GM23338 (cell line): ENCODE measurements at regions not wholly inside any gene's neighbourhood (a gene's known extent, or its start where the extent isn't known, plus 50 kb on each side); places are given as distances from the start of the nearest gene placed in this dataset.

Experiments used
- ATAC-seq: fragments of 200-7000 bp; cut with Tn5 transposase; 3 replicates; pipeline ENCODE4 v1.9.1; 2020
- DNase-seq: peaks from one replicate; pipeline ENCODE4 v3.0.0-alpha.2; 2015; ENCODE audit warnings: low spot score
- H2AFZ ChIP-seq: fragments of 200-600 bp; sonication (generic); 2 replicates; pipeline ENCODE4 v1.8.0; 2016; ENCODE audit warnings: antibody characterized with exemption, mild to moderate bottlenecking, moderate library complexity
- H3F3A ChIP-seq: fragments of 200-600 bp; sonication (generic); replicated peaks from 2 replicates; pipeline ENCODE4 v1.8.0; 2017; ENCODE audit warnings: antibody characterized with exemption, mixed run types, low read depth
- H3K27ac ChIP-seq: fragments of 200-600 bp; sonication (generic); 2 replicates; pipeline ENCODE4 v1.6.1; 2016; ENCODE audit warnings: low read depth
- H3K27me3 ChIP-seq: fragments of 200-600 bp; sonication (generic); 2 replicates; pipeline ENCODE4 v1.8.0; 2016; ENCODE audit warnings: mild to moderate bottlenecking, mixed run types, moderate library complexity; ENCODE audit not compliant: insufficient read depth
- H3K36me3 ChIP-seq: fragments of 200-600 bp; sonication (generic); 2 replicates; pipeline ENCODE4 v1.8.0; 2016; ENCODE audit warnings: mild to moderate bottlenecking; ENCODE audit not compliant: insufficient read depth
- H3K4me1 ChIP-seq: fragments of 200-600 bp; sonication (generic); 2 replicates; pipeline ENCODE4 v1.8.0; 2016; ENCODE audit warnings: mild to moderate bottlenecking, moderate library complexity; ENCODE audit not compliant: insufficient read depth
- H3K4me2 ChIP-seq: fragments of 200-600 bp; sonication (generic); 2 replicates; pipeline ENCODE4 v1.7.1; 2017; ENCODE audit warnings: mixed run types
- H3K4me3 ChIP-seq: fragments of 200-600 bp; sonication (generic); 2 replicates; pipeline ENCODE4 v1.6.1; 2016; ENCODE audit warnings: mixed run types
- H3K79me2 ChIP-seq: fragments of 200-600 bp; sonication (generic); replicated peaks from 2 replicates; pipeline ENCODE4 v1.8.0; 2017; ENCODE audit warnings: mild to moderate bottlenecking; ENCODE audit not compliant: insufficient read depth
- H3K9me2 ChIP-seq: fragments of 200-600 bp; sonication (generic); 2 replicates; pipeline ENCODE4 v1.8.0; 2017; ENCODE audit not compliant: insufficient read depth
- H4K20me1 ChIP-seq: fragments of 200-600 bp; sonication (generic); replicated peaks from 2 replicates; pipeline ENCODE4 v1.8.0; 2017; ENCODE audit warnings: mild to moderate bottlenecking; ENCODE audit not compliant: insufficient read depth
- H3K27ac Mint-ChIP-seq: 2 replicates; pipeline ENCODE4 v1.8.0; 2020; ENCODE audit warnings: inconsistent platforms, mild to moderate bottlenecking, moderate library complexity, mixed read lengths
- H3K27me3 Mint-ChIP-seq: 3 replicates; pipeline ENCODE4 v1.8.0; 2022; ENCODE audit warnings: low read depth, mild to moderate bottlenecking, moderate library complexity, mixed read lengths, inconsistent platforms; ENCODE audit not compliant: insufficient read depth, poor library complexity
- H3K36me3 Mint-ChIP-seq: 3 replicates; pipeline ENCODE4 v1.8.0; 2021; ENCODE audit warnings: low read depth, mild to moderate bottlenecking, inconsistent platforms, moderate library complexity, mixed read lengths
- H3K4me1 Mint-ChIP-seq: 3 replicates; pipeline ENCODE4 v1.8.0; 2020; ENCODE audit warnings: mild to moderate bottlenecking, inconsistent platforms, mixed read lengths
- H3K4me3 Mint-ChIP-seq: 3 replicates; pipeline ENCODE4 v1.8.0; 2021; ENCODE audit warnings: moderate library complexity, mild to moderate bottlenecking, inconsistent platforms, mixed read lengths
- H3K9me3 Mint-ChIP-seq: 3 replicates; pipeline ENCODE4 v1.8.0; 2020; ENCODE audit warnings: moderate library complexity, mild to moderate bottlenecking, inconsistent platforms, mixed read lengths
- CREB1 ChIP-seq: fragments of 250-450 bp; sonication (Bioruptor Pico); IDR thresholded peaks from 2 replicates; pipeline ENCODE4 v1.5.0; 2020; ENCODE audit warnings: low read depth, mild to moderate bottlenecking, moderate library complexity
- EZH2 ChIP-seq: fragments of 200-600 bp; sonication (generic); IDR thresholded peaks from one replicate; pipeline ENCODE4 v1.8.0; 2017; ENCODE audit warnings: antibody characterized with exemption, mild to moderate bottlenecking, low read depth; ENCODE audit not compliant: unreplicated experiment
- EZH2phosphoT487 ChIP-seq: fragments of 200-600 bp; sonication (generic); IDR thresholded peaks from one replicate; pipeline ENCODE4 v1.8.1; 2018; ENCODE audit warnings: antibody characterized with exemption; ENCODE audit not compliant: unreplicated experiment
- JUNB ChIP-seq: IDR thresholded peaks from one replicate; pipeline ENCODE4 v1.6.1; 2016; ENCODE audit warnings: antibody characterized with exemption; ENCODE audit not compliant: unreplicated experiment
- NANOG ChIP-seq: IDR thresholded peaks from 2 replicates; pipeline ENCODE4 v1.6.1; 2016; ENCODE audit warnings: antibody characterized with exemption, borderline replicate concordance
- POLR2AphosphoS5 ChIP-seq: IDR thresholded peaks from 2 replicates; pipeline ENCODE4 v1.6.1; 2016; ENCODE audit warnings: antibody characterized with exemption, low read depth
- STAT1 ChIP-seq: IDR thresholded peaks from one replicate; pipeline ENCODE4 v1.6.1; 2016; ENCODE audit warnings: antibody characterized with exemption; ENCODE audit not compliant: unreplicated experiment
- ZNF114 ChIP-seq: fragments of 250-450 bp; sonication (Bioruptor Pico); IDR thresholded peaks from 2 replicates; pipeline ENCODE4 v1.5.0; 2020; ENCODE audit warnings: mild to moderate bottlenecking, moderate library complexity
- ZNF331 ChIP-seq: fragments of 250-450 bp; sonication (Bioruptor Pico); IDR thresholded peaks from 2 replicates; pipeline ENCODE4 v1.5.0; 2020; ENCODE audit warnings: low read depth, mild to moderate bottlenecking, moderate library complexity
- TF ChIP-seq, protein P1 (sequence below), 2 experiments: fragments of 200-600 bp in 1 of 2; sonication (generic) in 1 of 2; conservative IDR thresholded peaks; 2 replicates each; pipeline versions ENCODE4 v1.5.1 to v1.6.1; 2016 to 2017; ENCODE audit warnings: antibody characterized with exemption in 2 of 2, low read depth in 2 of 2, mild to moderate bottlenecking in 2 of 2, moderate library complexity in 1 of 2
- TF ChIP-seq, protein P2 (sequence below): IDR thresholded peaks from 2 replicates; pipeline ENCODE4 v1.6.1; 2016; ENCODE audit warnings: antibody characterized with exemption
- TF ChIP-seq, protein P3 (sequence below): IDR thresholded peaks from one replicate; pipeline ENCODE4 v1.6.1; 2018; ENCODE audit warnings: antibody characterized with exemption; ENCODE audit not compliant: unreplicated experiment

DNA sequence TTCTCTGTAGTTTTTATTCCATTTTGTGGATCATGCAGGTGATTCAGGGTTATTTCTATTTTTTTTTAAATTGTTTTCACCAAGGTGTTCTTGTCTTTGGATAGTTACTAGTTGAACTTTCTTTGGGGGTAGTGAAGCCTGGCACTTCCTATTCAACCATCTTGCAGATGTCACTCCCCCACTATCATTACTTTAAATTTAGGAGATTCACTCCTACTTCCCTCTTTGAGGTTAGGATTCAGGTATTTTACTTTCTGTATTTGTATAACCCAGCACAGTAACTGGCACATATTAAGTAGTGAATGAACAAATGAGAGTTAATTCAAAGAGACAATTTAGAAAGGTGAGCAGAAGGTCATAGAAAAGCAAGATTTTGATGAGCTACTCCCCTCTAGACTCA is 255.6 kb downstream of the ATP23 start:
- no peaks in the 10 kb centered on the region for H3K79me2 ChIP-seq
- Mint-ChIP-seq H3K27ac (no peak overlapping the region), H3K27me3 (no peaks in the 10 kb centered on the region), H3K36me3 (no peaks in the 10 kb centered on the region), H3K4me3 (no peak overlapping the region), H3K4me1 (no peaks in the 10 kb centered on the region), H3K9me3 (no peaks in the 10 kb centered on the region)
- no peak overlapping the region for H3K27ac ChIP-seq
- ATAC-seq (no peak), DNase-seq (no peak)
- H2AFZ ChIP-seq = no peak overlapping the region
- 0 out of 2 replicates have a peak, but pooled peaks cover 3% of the 10 kb centered on the region for H3K9me2 ChIP-seq
- no peaks in the 10 kb centered on the region for H3K4me1 ChIP-seq
- no peak overlapping the region for H3K4me2 ChIP-seq
- no peaks in the 10 kb centered on the region for H3K27me3 ChIP-seq
- H3K36me3 ChIP-seq = no peaks in the 10 kb centered on the region
- no peaks in the 10 kb centered on the region for H3F3A ChIP-seq
- no peak for TF ChIP-seq EZH2
- no peak for TF ChIP-seq NANOG
- no peak for TF ChIP-seq ZNF331 (CRISPR knock-in tag)
- no peak for TF ChIP-seq ZNF114 (CRISPR knock-in tag)
- TF ChIP-seq, protein P1, sequence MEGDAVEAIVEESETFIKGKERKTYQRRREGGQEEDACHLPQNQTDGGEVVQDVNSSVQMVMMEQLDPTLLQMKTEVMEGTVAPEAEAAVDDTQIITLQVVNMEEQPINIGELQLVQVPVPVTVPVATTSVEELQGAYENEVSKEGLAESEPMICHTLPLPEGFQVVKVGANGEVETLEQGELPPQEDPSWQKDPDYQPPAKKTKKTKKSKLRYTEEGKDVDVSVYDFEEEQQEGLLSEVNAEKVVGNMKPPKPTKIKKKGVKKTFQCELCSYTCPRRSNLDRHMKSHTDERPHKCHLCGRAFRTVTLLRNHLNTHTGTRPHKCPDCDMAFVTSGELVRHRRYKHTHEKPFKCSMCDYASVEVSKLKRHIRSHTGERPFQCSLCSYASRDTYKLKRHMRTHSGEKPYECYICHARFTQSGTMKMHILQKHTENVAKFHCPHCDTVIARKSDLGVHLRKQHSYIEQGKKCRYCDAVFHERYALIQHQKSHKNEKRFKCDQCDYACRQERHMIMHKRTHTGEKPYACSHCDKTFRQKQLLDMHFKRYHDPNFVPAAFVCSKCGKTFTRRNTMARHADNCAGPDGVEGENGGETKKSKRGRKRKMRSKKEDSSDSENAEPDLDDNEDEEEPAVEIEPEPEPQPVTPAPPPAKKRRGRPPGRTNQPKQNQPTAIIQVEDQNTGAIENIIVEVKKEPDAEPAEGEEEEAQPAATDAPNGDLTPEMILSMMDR (conservative IDR thresholded peaks at IDR 0.05; ENCODE audit: low read depth in 2 of 2) = no peak
- no peak for TF ChIP-seq STAT1
- TF ChIP-seq, protein P2, sequence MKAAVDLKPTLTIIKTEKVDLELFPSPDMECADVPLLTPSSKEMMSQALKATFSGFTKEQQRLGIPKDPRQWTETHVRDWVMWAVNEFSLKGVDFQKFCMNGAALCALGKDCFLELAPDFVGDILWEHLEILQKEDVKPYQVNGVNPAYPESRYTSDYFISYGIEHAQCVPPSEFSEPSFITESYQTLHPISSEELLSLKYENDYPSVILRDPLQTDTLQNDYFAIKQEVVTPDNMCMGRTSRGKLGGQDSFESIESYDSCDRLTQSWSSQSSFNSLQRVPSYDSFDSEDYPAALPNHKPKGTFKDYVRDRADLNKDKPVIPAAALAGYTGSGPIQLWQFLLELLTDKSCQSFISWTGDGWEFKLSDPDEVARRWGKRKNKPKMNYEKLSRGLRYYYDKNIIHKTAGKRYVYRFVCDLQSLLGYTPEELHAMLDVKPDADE = no peak
- no peak for TF ChIP-seq EZH2phosphoT487
- TF ChIP-seq JUNB = no peak
- no peak for TF ChIP-seq CREB1
- TF ChIP-seq POLR2AphosphoS5 = no peak
- TF ChIP-seq, protein P3, sequence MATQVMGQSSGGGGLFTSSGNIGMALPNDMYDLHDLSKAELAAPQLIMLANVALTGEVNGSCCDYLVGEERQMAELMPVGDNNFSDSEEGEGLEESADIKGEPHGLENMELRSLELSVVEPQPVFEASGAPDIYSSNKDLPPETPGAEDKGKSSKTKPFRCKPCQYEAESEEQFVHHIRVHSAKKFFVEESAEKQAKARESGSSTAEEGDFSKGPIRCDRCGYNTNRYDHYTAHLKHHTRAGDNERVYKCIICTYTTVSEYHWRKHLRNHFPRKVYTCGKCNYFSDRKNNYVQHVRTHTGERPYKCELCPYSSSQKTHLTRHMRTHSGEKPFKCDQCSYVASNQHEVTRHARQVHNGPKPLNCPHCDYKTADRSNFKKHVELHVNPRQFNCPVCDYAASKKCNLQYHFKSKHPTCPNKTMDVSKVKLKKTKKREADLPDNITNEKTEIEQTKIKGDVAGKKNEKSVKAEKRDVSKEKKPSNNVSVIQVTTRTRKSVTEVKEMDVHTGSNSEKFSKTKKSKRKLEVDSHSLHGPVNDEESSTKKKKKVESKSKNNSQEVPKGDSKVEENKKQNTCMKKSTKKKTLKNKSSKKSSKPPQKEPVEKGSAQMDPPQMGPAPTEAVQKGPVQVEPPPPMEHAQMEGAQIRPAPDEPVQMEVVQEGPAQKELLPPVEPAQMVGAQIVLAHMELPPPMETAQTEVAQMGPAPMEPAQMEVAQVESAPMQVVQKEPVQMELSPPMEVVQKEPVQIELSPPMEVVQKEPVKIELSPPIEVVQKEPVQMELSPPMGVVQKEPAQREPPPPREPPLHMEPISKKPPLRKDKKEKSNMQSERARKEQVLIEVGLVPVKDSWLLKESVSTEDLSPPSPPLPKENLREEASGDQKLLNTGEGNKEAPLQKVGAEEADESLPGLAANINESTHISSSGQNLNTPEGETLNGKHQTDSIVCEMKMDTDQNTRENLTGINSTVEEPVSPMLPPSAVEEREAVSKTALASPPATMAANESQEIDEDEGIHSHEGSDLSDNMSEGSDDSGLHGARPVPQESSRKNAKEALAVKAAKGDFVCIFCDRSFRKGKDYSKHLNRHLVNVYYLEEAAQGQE = no peak
- no peaks in the 10 kb centered on the region for H4K20me1 ChIP-seq
- H3K4me3 ChIP-seq = no peak overlapping the region
